HL-60 (cell line): ENCODE measurements at regions not wholly inside any gene's neighbourhood (a gene's known extent, or its start where the extent isn't known, plus 50 kb on each side); places are given as distances from the start of the nearest gene placed in this dataset.
A peak's percentile ranks its signal among the peaks of the same experiment; 100 is the strongest.

Experiments used
- DNase-seq, 2 experiments: peaks; one replicate each; pipeline ENCODE4 v3.0.0-alpha.2; 2010 to 2020; ENCODE audit warnings: low read depth in 1 of 2, low spot score in 1 of 2
- H3K27ac ChIP-seq: fragments of 250-450 bp; sonication (Bioruptor Pico); replicated peaks from 2 replicates; pipeline ENCODE4 v1.5.1; 2020; ENCODE audit warnings: mild to moderate bottlenecking, moderate library complexity
- H3K27me3 ChIP-seq: fragments of 250-450 bp; sonication (Bioruptor Pico); 2 replicates; pipeline ENCODE4 v1.5.1; 2021; ENCODE audit warnings: mild to moderate bottlenecking, moderate library complexity; ENCODE audit not compliant: insufficient read depth, poor library complexity, severe bottlenecking
- H3K4me3 ChIP-seq: replicated peaks from 2 replicates; pipeline ENCODE4 v1.5.1; 2011; ENCODE audit warnings: mild to moderate bottlenecking, control low read depth, low read length; ENCODE audit not compliant: insufficient read depth
- CTCF ChIP-seq: IDR thresholded peaks from one replicate; pipeline ENCODE4 v1.5.1; 2011; ENCODE audit warnings: low read length, control low read depth, inconsistent platforms; ENCODE audit not compliant: insufficient read depth
- GABPA ChIP-seq: IDR thresholded peaks from 2 replicates; pipeline ENCODE4 v1.6.1; 2012; ENCODE audit warnings: low read depth
- POLR2AphosphoS5 ChIP-seq: IDR thresholded peaks from 2 replicates; pipeline ENCODE4 v1.6.1; 2012; ENCODE audit warnings: low read depth
- REST ChIP-seq: IDR thresholded peaks from 2 replicates; pipeline ENCODE4 v1.6.1; 2012; ENCODE audit warnings: low read depth; ENCODE audit not compliant: insufficient replicate concordance
- SPI1 ChIP-seq: IDR thresholded peaks from 2 replicates; pipeline ENCODE4 v1.6.1; 2012; ENCODE audit warnings: low read depth, mild to moderate bottlenecking, borderline replicate concordance

DNA sequence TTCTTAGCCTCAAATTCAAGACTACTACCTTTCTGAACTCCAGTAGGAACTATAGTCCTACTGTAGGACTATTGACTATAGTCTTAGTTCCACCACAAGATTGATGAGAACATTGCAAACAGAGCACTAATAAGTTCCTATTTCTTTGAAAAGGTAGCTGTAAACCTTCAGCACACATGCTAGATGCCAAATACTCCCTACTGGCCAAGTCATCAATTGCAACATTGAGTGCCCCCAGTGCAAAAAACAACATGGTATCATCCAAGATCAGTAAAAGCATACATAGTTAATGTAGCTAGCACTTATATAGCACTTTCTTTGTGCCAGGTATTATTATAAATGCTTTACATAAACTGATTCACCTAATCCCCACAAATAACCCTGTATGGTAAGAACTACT, 99.8 kb downstream of the MRPL39 start:
- no peak for DNase-seq
- Histone ChIP-seq H3K4me3 (no peak overlapping the region), H3K27ac (no peak overlapping the region), H3K27me3 (no peaks in the 10 kb centered on the region)
- TF ChIP-seq REST = no peak
- no peak for TF ChIP-seq GABPA
- no peak for TF ChIP-seq SPI1
- TF ChIP-seq POLR2AphosphoS5 = no peak
- TF ChIP-seq CTCF = no peak

DNA sequence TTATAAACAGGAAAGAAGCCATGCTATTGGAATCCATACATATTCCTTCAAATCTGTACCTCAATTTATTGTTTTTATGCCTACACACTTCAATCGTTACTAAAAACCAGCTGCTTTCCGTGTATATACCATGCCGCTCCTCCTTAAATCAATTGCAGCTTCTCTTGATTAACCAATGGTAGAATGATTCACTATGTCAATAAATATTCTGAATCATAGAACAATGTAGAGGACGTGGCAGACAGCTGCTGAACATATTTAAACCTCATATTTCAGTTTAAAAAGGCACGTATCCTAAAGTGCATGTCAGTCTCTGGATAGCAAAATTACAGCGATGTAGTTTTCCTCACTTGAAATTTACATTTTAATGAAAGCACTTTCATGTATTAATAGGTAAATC, 100.4 kb downstream of the MRPL39 start:
- TF ChIP-seq GABPA (no peak), CTCF (no peak), SPI1 (no peak), POLR2AphosphoS5 (no peak), REST (no peak)
- no peaks in the 10 kb centered on the region for H3K27me3 ChIP-seq
- no peak overlapping the region for H3K27ac ChIP-seq
- DNase-seq = no peak
- no peak overlapping the region for H3K4me3 ChIP-seq

- TF ChIP-seq GABPA (no peak), POLR2AphosphoS5 (no peak), SPI1 (0 out of 2 replicates have a peak, but pooled peaks have one; percentile 7), REST (no peak), CTCF (no peak)
- no peaks in the 10 kb centered on the region for H3K27me3 ChIP-seq
- DNase-seq = no peak
- no peak overlapping the region for H3K27ac ChIP-seq
- H3K4me3 ChIP-seq = no peak overlapping the region
Observed at GRCh38 chr21:25506261-25506660, 101.0 kb downstream of the MRPL39 start.
